Left ventricle myocardium inferior (tissue), 1 donor: ENCODE measurements at regions not wholly inside any gene's neighbourhood (a gene's known extent, or its start where the extent isn't known, plus 50 kb on each side); places are given as distances from the start of the nearest gene placed in this dataset.

ENCODE experiments used
- DNase-seq: peaks from one replicate; pipeline ENCODE4 v3.0.0-alpha.2; 2020
- H3K27ac ChIP-seq: fragments of 200-600 bp; replicated peaks from 2 replicates; pipeline ENCODE4 v1.8.0; 2021
- H3K27me3 ChIP-seq: fragments of 200-600 bp; 2 replicates; pipeline ENCODE4 v1.8.0; 2021; ENCODE audit warnings: low read depth
- H3K36me3 ChIP-seq: fragments of 200-600 bp; 2 replicates; pipeline ENCODE4 v1.8.0; 2021
- H3K4me1 ChIP-seq: fragments of 200-600 bp; 2 replicates; pipeline ENCODE4 v1.8.0; 2021
- H3K4me3 ChIP-seq: fragments of 200-600 bp; 2 replicates; pipeline ENCODE4 v1.8.0; 2021; ENCODE audit warnings: mild to moderate bottlenecking, moderate library complexity
- H3K9me3 ChIP-seq: fragments of 200-600 bp; replicated peaks from 2 replicates; pipeline ENCODE4 v1.8.0; 2021
- intact Hi-C: fragments of 100-400 bp; cut with micrococcal nuclease; formaldehyde crosslinking; loops from one replicate; pipeline ENCODE4 v1.11.0; 2022
- TF ChIP-seq, protein P1 (sequence below): fragments of 200-600 bp; IDR thresholded peaks from 2 replicates; pipeline ENCODE4 v1.8.0; 2021; ENCODE audit warnings: antibody characterized with exemption, mild to moderate bottlenecking, borderline replicate concordance
- donor health status: DM: no; HTN: yes; CAD: no; lungs with severe emphysema.

DNA sequence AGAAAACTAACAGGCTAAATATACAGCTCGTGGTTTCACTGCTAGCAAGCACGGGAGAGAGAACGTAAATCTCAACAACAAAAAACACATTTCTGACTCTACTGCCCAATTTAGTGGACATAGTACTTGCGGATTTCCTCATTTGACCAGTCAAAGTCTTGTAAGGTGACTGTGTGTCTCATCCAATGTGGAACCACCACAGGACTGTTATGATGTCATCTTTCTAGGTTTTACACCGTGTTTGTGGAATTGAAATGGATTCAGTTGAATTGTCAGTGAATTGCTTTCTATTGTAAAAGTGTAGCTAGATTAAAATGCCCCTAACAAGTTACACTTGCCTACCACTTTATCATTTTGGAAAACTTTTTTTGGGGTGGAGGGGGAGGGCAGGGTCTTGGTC is 1010.8 kb downstream of the NLGN4Y start:
- no peak for DNase-seq
- no peaks in the 10 kb centered on the region for H3K4me1 ChIP-seq
- no peak overlapping the region for H3K4me3 ChIP-seq
- intact Hi-C loops: no loop called here
- no peaks in the 10 kb centered on the region for H3K36me3 ChIP-seq
- TF ChIP-seq, protein P1, sequence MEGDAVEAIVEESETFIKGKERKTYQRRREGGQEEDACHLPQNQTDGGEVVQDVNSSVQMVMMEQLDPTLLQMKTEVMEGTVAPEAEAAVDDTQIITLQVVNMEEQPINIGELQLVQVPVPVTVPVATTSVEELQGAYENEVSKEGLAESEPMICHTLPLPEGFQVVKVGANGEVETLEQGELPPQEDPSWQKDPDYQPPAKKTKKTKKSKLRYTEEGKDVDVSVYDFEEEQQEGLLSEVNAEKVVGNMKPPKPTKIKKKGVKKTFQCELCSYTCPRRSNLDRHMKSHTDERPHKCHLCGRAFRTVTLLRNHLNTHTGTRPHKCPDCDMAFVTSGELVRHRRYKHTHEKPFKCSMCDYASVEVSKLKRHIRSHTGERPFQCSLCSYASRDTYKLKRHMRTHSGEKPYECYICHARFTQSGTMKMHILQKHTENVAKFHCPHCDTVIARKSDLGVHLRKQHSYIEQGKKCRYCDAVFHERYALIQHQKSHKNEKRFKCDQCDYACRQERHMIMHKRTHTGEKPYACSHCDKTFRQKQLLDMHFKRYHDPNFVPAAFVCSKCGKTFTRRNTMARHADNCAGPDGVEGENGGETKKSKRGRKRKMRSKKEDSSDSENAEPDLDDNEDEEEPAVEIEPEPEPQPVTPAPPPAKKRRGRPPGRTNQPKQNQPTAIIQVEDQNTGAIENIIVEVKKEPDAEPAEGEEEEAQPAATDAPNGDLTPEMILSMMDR: no peak
- no peak overlapping the region for H3K27ac ChIP-seq
- H3K27me3 ChIP-seq: no peaks in the 10 kb centered on the region
- H3K9me3 ChIP-seq: no peaks in the 10 kb centered on the region

DNA sequence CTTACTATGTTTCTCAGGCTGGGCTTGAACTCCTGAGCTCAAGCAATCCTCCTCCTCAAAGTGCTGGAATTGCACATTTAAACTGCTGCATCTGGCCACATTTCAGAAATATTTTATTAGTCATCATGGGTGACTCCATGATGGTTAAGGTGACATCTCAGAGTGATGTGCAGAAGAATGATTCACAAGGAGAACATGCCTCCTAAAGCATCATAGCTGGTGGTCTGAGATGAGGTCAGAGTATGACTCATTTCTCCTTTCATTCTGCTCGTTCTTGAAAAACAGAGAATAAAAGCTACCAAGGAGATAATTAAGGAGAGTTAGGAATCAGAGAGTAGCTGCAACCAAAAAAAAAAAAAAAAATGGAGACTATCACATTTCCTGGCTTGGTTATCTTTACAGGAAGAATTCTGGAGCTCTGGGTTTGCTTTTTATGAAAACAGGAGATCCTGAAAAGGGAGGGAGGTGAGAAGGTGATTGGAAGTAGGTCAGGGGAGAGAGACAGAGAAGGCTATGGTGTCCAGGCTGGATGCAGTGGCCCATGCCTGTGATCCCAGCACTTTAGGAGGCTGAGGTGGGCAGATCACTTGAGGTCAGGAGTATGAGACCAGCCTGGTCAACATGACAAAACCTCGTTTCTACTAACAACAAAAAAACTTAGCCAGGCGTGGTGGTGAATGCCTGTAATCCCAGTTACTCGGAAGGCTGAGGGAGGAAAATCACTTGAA is 1011.6 kb downstream of the NLGN4Y start:
- Histone ChIP-seq H3K4me3 (no peak overlapping the region), H3K36me3 (no peaks in the 10 kb centered on the region), H3K27me3 (no peaks in the 10 kb centered on the region), H3K9me3 (no peaks in the 10 kb centered on the region), H3K27ac (no peak overlapping the region), H3K4me1 (no peaks in the 10 kb centered on the region)
- intact Hi-C loops: no loop called here
- TF ChIP-seq, protein P1: no peak
- DNase-seq: no peak

DNA sequence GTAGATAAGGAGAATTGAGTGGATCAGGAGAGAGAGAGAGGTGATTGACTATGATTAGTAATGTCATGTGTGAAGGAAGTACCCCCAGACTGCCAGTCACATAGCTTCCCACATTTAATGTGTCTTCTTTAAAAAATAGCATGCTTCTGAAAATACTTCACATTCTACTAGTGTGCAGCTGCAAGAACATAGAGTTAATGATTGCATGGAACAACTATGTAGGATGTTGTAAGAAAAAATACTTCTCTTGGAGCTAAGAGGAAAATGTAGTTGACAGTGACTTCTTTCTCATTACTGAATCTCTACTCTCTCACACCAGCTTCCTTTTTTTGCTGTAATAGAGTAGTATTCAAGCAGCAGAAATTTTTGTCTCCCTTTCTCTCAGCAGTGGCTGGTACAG is 1016.2 kb downstream of the NLGN4Y start:
- H3K9me3 ChIP-seq: no peaks in the 10 kb centered on the region
- H3K36me3 ChIP-seq: no peaks in the 10 kb centered on the region
- H3K4me1 ChIP-seq: no peaks in the 10 kb centered on the region
- no peak overlapping the region for H3K4me3 ChIP-seq
- intact Hi-C loops: no loop called here
- DNase-seq: no peak
- no peaks in the 10 kb centered on the region for H3K27me3 ChIP-seq
- TF ChIP-seq, protein P1: no peak
- no peak overlapping the region for H3K27ac ChIP-seq

DNA sequence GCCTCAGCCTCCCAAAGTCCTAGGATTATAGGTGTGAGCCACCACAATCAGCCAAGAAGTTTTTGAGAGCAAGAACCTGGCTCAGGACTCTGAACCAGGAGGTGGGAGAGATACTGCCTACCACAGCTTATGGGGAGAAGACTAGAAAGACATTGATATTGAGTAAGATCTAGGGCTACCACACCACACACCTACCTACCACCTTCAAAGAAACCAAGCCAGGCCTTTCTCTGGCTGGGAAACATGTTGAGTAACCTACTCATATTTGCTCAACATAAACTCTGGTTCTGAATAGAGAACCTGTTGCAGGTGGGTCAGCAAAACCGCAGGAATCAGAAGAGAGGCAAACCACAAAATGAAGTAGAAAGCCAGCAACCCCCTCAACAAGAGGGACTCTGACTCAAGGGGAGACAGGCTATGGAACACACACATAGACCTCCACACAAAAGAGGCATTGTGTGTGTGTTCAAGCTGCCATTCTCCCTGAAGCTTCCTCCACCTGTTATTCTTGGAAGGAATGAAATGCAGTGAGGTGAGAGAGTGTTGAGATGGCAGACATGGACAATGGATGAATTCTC is 1021.9 kb downstream of the NLGN4Y start:
- no peaks in the 10 kb centered on the region for H3K4me1 ChIP-seq
- H3K27me3 ChIP-seq: no peaks in the 10 kb centered on the region
- no peaks in the 10 kb centered on the region for H3K9me3 ChIP-seq
- DNase-seq: no peak
- no peak overlapping the region for H3K27ac ChIP-seq
- no peak overlapping the region for H3K4me3 ChIP-seq
- intact Hi-C loops: no loop called here
- no peaks in the 10 kb centered on the region for H3K36me3 ChIP-seq
- TF ChIP-seq, protein P1: no peak

DNA sequence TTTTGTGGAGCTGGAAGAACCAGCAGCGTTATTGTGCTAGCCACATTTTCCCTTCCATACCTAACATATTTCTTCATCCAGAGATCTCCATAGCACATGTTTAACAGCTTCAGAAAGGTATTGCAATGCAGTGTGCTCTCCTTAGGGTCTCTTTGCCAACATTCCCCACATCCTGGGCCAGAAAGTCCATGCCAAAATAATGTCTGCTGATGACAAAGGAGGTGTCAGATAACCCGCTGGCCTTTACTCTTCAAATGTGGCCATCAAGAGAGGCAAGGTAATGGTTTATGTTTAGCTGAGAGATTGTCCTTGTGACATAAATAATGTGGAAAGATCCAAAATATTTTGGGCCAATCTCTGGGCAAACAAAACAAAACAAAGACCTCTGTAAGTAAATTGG is 1027.7 kb downstream of the NLGN4Y start:
- H3K27me3 ChIP-seq: no peaks in the 10 kb centered on the region
- H3K9me3 ChIP-seq: no peaks in the 10 kb centered on the region
- no peak overlapping the region for H3K4me3 ChIP-seq
- H3K4me1 ChIP-seq: no peaks in the 10 kb centered on the region
- no peak for DNase-seq
- no peaks in the 10 kb centered on the region for H3K36me3 ChIP-seq
- intact Hi-C loops: no loop called here
- TF ChIP-seq, protein P1: no peak
- H3K27ac ChIP-seq: no peak overlapping the region
